Fibroblast of gingiva (primary cell): ENCODE measurements at regions not wholly inside any gene's neighbourhood (a gene's known extent, or its start where the extent isn't known, plus 50 kb on each side); places are given as distances from the start of the nearest gene placed in this dataset.

ENCODE experiments used
- DNase-seq: peaks from one replicate; pipeline ENCODE4 v3.0.0-alpha.2; 2011; ENCODE audit warnings: low read depth

DNA sequence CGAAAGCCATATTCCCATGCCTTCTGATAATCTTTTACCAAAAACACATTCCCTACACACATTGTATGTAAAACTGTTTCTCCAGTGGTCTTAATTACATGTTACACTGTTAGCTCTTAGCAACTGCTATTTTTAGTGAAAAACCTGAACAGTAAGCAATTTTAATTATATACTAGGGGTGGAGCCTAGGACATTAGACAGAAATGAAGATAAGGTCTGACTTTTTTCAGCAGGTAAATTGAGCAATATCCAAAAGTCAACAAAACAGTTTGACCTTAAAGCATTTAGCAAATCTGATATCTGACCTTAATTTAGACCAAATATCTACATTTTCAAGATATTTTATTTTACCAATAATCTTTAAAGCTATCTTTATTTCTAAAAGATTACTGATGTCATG, 60.2 kb downstream of the PDE6H start:
- DNase-seq: no peak

DNA sequence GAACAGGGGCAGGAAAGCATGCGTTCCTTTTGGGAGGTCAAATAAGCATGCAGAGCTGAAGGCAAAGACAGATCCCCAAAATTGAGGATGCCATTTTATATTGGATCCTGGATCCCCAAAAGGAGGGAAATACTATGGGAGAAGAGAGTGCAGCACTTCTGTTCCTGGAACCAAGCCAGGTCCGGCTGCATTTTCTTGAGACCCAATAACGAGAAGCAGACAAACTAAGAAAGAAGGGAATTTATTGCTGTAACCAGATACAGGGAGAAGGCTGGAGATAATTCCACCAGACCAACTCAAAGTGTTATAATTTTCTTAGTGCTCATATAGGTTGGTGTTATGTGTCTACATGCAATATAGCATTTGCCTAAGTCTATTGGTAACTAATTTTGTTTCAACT, 60.8 kb downstream of the PDE6H start:
- no peak for DNase-seq

DNA sequence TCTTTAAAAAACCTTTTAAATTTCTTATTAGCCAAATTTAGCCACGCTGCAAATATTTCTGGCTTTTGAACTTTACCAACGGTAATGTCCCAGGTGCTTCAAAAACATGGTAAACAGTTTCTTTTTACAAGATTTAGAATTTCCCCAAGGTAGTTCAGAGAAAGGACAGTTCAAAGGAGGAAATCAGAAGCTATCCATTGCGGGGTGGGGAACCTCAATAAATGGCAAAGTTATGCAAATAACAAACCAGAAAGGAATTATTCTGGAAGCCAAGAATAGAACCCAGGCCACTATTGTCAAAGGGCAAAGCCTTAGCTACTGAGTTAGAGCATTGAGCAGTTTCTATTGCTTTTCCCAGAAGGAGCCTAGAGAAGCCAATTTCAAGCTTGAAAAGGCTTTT, 62.3 kb downstream of the PDE6H start:
- no peak for DNase-seq

DNA sequence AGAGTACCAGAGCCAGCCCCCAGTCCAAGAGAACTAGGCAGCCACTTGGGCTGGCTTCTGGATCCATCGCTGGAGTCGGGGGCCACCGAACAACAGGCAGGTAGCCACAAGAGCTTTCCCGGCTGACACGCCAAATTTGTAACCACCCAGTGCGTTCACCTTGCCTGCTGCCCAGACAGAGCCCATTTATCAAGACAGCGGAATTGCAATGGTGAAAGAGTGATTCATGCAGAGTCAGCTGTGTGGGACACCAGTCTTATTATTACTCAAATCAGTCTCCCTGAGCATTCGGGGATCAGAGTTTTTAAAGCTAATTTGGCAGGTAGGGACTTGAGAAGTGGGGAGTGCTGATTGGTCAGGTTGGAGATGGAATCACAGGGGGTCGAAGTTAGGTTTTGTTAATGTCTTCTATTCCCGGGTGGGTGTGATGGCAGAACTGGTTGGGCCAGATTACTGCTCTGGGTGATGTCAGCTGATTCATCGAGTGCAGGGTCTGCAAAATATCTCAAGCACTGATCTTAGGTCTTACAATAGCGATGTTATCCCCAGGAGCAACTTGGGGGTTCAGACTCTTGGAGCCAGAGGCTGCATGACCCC, 64.3 kb downstream of the PDE6H start:
- no peak for DNase-seq

DNA sequence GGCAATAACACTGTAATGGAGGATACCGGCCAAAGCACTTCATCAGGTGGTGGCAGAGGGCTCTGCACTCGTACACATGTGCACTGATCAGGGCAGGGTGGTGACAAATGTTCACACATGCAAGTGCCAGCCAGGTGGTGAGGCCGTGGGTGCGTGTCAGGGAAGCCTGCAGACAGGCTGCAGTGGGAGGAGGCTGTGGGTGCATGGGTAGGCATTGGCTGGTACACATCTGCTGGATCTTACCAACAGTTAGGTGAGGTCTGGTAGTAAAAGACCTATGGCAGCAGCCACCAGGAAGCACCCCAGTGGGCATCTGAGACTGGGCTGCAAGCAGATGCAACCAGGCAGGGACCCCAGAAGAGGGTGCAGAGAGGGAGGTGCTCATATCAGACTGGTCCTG, 65.3 kb downstream of the PDE6H start:
- no peak for DNase-seq

DNA sequence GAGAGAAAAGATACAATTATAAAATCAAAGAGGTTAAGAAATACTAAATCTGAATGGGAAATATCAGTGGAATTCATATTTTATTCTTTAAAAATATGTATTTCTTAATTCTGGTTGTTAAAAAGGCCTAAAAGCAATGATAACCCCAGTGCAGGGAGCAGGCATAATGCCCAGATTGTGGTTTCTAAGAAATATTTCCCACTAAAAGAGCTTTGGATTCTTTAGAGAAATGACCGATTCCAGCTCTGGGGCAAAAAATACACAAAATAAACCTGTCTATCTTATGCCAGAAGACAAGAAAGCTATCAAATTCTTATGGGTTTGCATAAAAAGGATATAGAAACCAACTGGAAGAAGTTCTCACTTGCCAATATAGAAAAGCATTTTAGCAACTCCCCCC, 71.6 kb downstream of the PDE6H start:
- peak; percentile 4 for DNase-seq

DNA sequence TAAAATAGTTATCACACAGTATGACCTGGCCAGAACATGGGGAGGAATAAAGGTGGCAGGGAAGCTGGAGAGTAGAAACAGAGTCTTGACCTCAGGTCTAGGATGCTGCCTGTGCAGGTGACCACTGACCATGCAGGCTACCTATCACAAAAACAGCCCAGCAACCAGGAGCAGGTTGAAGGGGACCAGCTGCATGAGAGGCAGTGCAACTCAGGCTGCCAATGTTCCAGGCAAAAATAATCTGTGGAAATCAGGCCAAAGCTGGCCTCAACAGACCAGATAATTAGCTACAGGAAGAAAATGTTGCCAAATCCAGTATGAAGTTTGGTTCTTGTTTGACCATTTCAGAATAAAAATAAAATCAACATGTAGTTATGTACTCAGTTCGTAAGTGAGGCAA, 72.6 kb downstream of the PDE6H start:
- peak; percentile 2 for DNase-seq

DNA sequence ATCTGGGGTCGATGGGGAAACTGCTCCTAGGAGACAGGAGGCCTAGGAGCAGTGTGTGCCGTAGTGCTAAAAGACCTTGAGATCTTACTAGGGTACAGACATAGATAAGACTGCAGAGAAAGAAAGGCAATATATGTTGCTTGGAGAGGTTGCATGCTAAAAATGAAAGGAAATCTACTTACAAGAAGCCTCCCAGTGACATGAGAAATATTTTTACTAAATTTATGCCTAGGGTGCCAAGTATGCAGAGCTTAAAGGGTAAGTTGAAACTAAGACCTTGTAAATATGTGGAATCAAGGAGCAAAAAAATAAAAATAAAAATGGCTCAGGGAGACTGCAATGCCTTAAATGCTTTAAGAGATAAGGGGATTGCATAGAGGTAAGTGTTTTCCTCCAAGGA, 74.8 kb downstream of the PDE6H start:
- DNase-seq: no peak

DNA sequence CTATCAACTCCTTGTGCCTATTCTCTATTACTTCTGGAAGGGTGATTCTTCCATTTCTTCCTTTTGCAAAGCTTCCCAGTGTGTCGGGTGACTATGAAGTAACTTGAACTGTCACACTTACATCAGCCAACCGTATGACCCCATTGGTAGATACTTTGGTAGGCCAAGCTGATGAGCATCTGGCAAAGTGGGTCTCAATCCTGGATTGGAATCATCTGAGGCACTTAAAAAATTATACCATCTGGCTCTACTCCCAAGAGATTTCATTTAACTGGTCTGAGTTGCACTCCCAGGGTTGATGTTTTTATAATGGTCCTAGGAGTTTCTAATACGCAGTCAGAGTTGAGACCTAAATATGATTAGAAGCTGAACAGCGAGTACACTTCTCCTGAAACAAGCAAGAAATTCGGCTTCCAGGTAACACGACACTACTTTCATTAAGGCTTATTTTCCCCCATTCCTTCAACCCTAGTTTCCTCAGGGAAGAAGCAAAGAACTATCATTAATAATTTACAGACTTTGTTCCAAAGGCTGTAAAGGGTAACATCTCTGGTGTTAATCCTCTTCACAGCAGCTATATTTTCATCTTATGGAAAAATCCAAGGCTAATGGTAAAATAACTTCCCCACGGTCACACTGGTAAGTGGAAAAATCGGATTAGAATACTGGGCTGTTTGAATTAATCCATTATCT, 76.8 kb downstream of the PDE6H start:
- DNase-seq: no peak

DNA sequence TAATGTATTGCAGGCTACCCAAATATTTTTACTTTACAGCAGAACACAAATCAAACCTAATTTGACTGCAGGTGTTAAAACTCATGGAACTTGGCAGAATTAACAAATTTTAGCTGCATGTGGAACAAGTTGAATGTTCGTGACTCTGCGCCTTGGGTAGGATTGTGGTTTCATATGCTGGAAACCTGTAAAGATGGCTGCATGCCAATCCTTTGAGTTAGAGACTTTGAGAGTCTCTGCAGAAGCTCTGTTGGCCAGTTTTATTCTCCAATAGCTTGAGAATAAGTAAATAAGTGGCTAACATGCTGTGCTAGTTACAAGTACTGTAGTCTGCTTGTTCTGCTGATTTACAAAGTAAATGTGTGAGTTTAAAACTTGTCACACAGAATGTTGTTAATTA, 77.8 kb downstream of the PDE6H start:
- DNase-seq: no peak

DNA sequence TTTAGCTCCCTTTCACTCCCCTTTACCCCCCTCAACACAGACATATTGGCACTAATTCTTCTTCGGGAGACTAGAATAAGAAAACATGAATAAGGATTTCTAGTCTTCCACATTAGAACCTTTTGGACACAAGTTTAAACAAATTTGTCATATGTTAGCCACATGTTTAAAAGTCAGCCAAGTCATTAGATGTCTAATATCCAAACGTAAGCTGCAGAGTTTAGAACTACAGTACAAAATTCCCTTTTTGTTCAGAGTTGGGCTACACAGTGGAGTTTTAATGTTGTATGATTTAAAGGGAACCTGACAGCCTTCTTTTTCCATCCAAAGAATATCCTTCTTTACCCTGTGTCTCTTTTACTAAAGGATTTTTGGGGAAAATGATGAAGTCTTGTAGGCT, 79.8 kb downstream of the PDE6H start:
- DNase-seq: no peak

DNA sequence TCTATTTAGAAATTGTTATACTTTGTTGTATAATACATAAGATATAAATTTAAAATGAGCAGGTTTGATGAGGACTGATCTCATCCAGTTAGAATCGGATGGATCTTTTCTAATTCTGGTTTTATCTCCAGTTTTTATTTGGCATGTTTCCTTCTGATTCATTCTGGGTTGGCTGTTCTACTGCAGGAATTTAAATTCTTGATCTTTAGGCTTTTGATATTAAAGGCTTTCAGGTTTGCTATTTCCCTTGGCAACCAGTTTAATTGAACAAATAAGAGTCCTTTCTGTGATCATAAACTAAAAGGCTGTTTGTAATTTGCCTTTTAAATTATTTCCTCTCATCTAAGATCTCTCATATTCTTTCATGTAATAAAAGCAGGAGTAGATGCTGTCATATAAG, 83.4 kb downstream of the PDE6H start:
- no peak for DNase-seq
